ENCODE measurements at regions not wholly inside any gene's neighbourhood (a gene's known extent, or its start where the extent isn't known, plus 50 kb on each side); places are given as distances from the start of the nearest gene placed in this dataset.

DNA sequence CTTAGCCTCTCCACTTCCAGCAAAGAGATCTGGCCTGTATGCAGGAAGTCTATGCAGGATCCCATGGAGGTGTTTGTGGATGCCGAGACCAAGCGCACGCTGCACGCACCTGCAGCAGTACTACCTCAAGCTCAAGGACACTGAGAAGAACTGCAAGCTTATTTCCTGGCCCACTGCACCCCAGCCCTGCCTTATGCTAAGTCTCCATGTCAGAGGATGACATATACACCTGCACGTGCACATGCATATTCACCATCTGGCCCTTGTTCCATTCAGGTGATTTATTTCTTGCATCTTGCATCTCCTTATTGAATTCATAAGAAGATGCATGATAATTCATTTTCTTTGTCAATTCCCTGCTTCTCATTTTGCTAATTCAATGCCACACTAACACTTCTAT is 472.8 kb upstream of the SGCG start:
- H3K4me3 ChIP-seq (ENCODE audit: low read depth, low read length): no peak overlapping the region
- TF ChIP-seq, protein P1, sequence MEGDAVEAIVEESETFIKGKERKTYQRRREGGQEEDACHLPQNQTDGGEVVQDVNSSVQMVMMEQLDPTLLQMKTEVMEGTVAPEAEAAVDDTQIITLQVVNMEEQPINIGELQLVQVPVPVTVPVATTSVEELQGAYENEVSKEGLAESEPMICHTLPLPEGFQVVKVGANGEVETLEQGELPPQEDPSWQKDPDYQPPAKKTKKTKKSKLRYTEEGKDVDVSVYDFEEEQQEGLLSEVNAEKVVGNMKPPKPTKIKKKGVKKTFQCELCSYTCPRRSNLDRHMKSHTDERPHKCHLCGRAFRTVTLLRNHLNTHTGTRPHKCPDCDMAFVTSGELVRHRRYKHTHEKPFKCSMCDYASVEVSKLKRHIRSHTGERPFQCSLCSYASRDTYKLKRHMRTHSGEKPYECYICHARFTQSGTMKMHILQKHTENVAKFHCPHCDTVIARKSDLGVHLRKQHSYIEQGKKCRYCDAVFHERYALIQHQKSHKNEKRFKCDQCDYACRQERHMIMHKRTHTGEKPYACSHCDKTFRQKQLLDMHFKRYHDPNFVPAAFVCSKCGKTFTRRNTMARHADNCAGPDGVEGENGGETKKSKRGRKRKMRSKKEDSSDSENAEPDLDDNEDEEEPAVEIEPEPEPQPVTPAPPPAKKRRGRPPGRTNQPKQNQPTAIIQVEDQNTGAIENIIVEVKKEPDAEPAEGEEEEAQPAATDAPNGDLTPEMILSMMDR (IDR thresholded peaks at IDR 0.05; ENCODE audit: insufficient read depth, low read length, missing control alignments): no peak
- no peak for DNase-seq (ENCODE audit: low read depth, low spot score)
- CTCF ChIA-PET: no interaction called here
- POLR2A ChIA-PET: no interaction called here

DNA sequence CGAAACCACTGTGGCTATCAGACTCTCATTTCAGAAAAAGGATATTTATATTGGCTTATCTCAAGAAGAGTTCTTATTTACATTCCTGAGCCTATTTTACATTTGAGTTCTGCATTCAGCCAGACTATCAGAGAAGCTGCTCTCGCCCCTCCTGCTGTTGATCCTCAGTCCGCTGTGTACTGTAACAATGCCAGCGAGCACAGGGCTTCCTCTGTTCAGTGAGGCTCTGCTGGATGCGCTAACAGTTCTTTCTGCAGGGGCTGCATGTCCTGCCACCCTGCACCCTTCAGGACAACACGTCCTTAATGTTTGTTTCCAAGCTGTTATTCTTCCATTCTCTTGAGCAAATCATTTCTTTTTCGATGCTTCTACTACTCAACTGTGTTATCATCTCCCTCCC is 463.7 kb upstream of the SGCG start:
- ChIA-PET POLR2A (no interaction called here), CTCF (no interaction called here)
- no peak overlapping the region for H3K4me3 ChIP-seq (ENCODE audit: low read depth, low read length)
- TF ChIP-seq, protein P1 (IDR thresholded peaks at IDR 0.05; ENCODE audit: insufficient read depth, low read length, missing control alignments): no peak
- no peak for DNase-seq (ENCODE audit: low read depth, low spot score)

DNA sequence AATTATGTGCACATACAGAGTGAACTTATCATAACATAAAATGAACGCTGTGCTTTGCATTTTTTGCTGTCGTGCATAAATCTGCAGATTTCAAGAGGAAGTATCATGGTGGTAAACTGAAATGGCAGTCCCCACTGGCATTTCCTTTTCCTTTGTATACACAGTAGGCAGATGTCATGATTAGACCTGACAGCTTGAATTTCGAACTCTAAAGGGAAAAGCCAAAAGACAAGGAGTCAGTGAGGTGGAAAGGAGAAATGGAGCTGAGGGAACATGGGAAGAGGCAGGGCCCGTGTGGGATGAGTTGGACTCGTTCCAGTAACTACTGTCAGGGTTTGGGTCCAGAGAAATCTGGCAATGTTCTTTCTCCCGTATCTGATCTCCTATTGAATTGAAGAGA is 454.1 kb upstream of the SGCG start:
- no peak for DNase-seq (ENCODE audit: low read depth, low spot score)
- ChIA-PET POLR2A (no interaction called here), CTCF (no interaction called here)
- H3K4me3 ChIP-seq (ENCODE audit: low read depth, low read length): no peak overlapping the region
- TF ChIP-seq, protein P1 (IDR thresholded peaks at IDR 0.05; ENCODE audit: insufficient read depth, low read length, missing control alignments): no peak

DNA sequence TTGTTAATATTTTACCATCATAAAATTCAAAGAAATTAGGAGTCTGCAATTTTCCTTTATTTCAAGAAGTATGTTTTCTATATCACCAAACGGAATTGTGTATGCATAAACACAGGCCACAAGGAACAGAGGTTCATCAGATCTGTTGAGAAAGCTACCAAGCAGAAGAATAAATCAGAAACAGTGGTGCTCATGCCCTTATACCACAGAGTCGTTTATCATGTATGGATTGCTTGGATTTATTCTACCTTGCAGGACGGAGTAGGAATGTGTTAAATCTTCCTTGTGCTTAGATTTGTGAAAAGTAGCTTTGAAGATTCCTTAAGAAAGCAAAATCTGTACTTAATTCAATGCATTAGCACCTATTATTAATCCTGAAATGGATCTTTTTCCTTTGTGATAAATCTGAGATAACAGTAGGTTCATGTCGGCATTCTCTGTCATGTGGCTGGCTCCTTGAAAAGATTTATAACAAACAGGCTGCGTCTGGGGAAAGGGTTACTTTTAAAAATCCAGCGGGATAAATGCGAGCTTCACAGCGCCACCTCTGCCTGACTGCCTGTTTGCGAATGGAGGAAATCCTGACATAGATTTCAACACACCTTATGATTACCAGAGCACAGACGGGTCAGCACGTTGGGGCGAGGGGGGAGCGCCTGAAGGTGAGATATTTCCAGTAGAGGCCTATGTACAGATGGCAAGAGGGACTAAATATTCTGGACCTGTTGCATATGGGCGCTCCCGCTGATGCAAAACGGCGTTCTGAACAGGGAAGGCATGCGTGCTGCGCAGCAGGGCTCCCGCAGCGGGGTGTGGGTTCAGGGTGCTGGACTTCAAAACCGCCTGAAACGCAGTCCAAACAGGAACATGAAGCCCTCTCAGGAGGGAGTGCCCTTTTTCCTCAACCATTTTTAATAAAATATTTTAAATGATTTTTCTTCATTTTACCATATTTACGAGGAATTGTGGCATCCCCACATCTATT is 445.5 kb upstream of the SGCG start:
- H3K4me3 ChIP-seq (ENCODE audit: low read depth, low read length): no peak overlapping the region
- TF ChIP-seq, protein P1 (IDR thresholded peaks at IDR 0.05; ENCODE audit: insufficient read depth, low read length, missing control alignments): no peak
- CTCF ChIA-PET: no interaction called here
- POLR2A ChIA-PET: no interaction called here
- DNase-seq (ENCODE audit: low read depth, low spot score): no peak

DNA sequence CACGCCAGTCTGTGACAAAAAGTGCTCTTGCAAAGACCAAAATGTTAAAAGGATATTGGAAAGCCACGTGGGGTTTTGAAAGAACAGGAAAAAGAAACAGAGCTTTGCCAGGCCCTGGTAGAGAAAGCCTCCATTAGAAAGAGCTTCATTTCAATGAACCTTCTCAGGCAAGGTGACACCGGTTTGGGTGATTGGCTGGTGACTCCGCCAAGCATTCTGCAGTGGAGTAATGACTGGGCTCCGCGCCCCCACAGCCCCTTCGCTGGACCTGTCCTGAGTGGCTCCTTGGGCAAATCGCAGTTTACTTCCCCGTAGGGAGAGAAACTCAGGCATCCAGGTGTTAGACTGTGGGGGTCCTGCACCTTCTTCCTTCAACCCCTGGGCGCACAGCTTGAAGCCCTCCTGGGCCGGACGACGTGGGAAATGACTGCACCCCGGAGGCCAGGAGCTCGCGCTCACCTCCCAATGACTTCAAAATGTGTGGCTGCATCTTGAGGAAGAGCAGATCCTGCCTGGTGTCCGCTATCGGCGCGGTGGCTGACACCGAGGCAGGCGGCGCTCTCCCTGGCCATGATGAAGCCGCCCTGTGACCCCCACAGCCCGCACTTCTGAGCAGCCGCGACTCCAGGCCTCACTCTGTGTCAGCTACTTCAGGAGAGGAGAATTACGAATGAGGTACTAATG is 444.6 kb upstream of the SGCG start:
- DNase-seq (ENCODE audit: low read depth, low spot score): no peak
- TF ChIP-seq, protein P1 (IDR thresholded peaks at IDR 0.05; ENCODE audit: insufficient read depth, low read length, missing control alignments): no peak
- POLR2A ChIA-PET: no interaction called here
- H3K4me3 ChIP-seq (ENCODE audit: low read depth, low read length): no peak overlapping the region
- CTCF ChIA-PET: no interaction called here

DNA sequence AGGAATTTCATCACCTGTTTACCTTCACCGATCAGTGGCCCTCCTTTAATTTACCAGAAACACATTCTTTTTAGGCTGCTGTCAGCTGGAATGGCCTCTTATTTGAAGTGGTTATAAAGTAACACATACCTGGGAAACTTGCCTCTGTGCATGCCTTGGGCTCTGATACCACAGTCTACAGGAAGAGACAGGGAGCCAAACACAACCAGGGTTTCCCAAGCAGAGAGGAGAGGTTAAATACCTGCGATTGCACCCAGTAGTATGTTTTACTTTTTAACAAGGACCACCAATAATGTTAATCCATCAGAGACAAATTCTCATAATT is 444.0 kb upstream of the SGCG start:
- no peak overlapping the region for H3K4me3 ChIP-seq (ENCODE audit: low read depth, low read length)
- CTCF ChIA-PET: no interaction called here
- DNase-seq (ENCODE audit: low read depth, low spot score): no peak
- POLR2A ChIA-PET: no interaction called here
- TF ChIP-seq, protein P1 (IDR thresholded peaks at IDR 0.05; ENCODE audit: insufficient read depth, low read length, missing control alignments): no peak
